CD14-positive monocyte (primary cell): ENCODE measurements at regions not wholly inside any gene's neighbourhood (a gene's known extent, or its start where the extent isn't known, plus 50 kb on each side); places are given as distances from the start of the nearest gene placed in this dataset.
A peak's percentile ranks its signal among the peaks of the same experiment; 100 is the strongest.

Source experiments
- DNase-seq, 3 donors: peaks; one replicate each; pipeline ENCODE4 v3.0.0-alpha.2; 2011 to 2022
- H2AFZ ChIP-seq: 2 replicates; pipeline ENCODE4 v1.6.0; 2012; ENCODE audit warnings: mild to moderate bottlenecking, low read depth, low read length, inconsistent platforms; ENCODE audit not compliant: insufficient read depth, poor library complexity, severe bottlenecking
- H3K27ac ChIP-seq, 2 donors: 1 replicate in 1 of 2; 2 replicates in 1 of 2; pipeline ENCODE4 v1.5.1; 2012 to 2013; ENCODE audit warnings: low read length in 2 of 2, control low read depth in 1 of 2, inconsistent platforms in 1 of 2, low read depth in 1 of 2, mild to moderate bottlenecking in 1 of 2
- H3K27me3 ChIP-seq, 2 donors: one replicate each; pipeline versions ENCODE4 v1.6.0 to v1.6.1; 2011 to 2013; ENCODE audit warnings: low read length in 2 of 2; ENCODE audit not compliant: control insufficient read depth in 2 of 2, insufficient read depth in 2 of 2
- H3K36me3 ChIP-seq, 2 donors: replicated peaks in 1 of 2; 1 replicate in 1 of 2; 2 replicates in 1 of 2; pipeline versions ENCODE4 v1.5.1 to v1.6.1; 2012 to 2013; ENCODE audit warnings: low read length in 2 of 2, control low read depth in 1 of 2, inconsistent platforms in 1 of 2, mild to moderate bottlenecking in 1 of 2; ENCODE audit not compliant: insufficient read depth in 2 of 2, control insufficient read depth in 1 of 2
- H3K4me1 ChIP-seq, 2 donors: 1 replicate in 1 of 2; 2 replicates in 1 of 2; pipeline versions ENCODE4 v1.5.1 to v1.6.1; 2012 to 2013; ENCODE audit warnings: low read length in 2 of 2, control low read depth in 1 of 2, inconsistent platforms in 1 of 2, mild to moderate bottlenecking in 1 of 2, moderate library complexity in 1 of 2; ENCODE audit not compliant: insufficient read depth in 2 of 2, control insufficient read depth in 1 of 2
- H3K4me2 ChIP-seq: replicated peaks from 2 replicates; pipeline ENCODE3; 2012; ENCODE audit warnings: low read length, moderate library complexity, mild to moderate bottlenecking; ENCODE audit not compliant: poor library complexity, severe bottlenecking; ENCODE audit errors: extremely low read depth
- H3K4me3 ChIP-seq, 3 experiments: fragments of 200-600 bp in 1 of 3; sonication (generic) in 1 of 3; replicated peaks in 1 of 3; 1 replicate in 2 of 3; 2 replicates in 1 of 3; pipeline ENCODE4 v1.5.1; 2011 to 2013; ENCODE audit warnings: low read length in 3 of 3, mild to moderate bottlenecking in 3 of 3, control low read depth in 2 of 3, low read depth in 2 of 3, inconsistent platforms in 1 of 3, moderate library complexity in 1 of 3
- H3K79me2 ChIP-seq: 2 replicates; pipeline ENCODE4 v1.6.0; 2012; ENCODE audit warnings: mild to moderate bottlenecking, control low read depth, inconsistent platforms, low read length, moderate library complexity; ENCODE audit not compliant: insufficient read depth
- H3K9ac ChIP-seq: 2 replicates; pipeline ENCODE4 v1.6.0; 2017; ENCODE audit warnings: low read length, mild to moderate bottlenecking; ENCODE audit not compliant: insufficient read depth, poor library complexity, severe bottlenecking
- H3K9me3 ChIP-seq, 2 donors: replicated peaks in 1 of 2; 1 replicate in 1 of 2; 2 replicates in 1 of 2; pipeline versions ENCODE4 v1.5.1 to v1.6.1; 2012 to 2013; ENCODE audit warnings: low read length in 2 of 2, control low read depth in 1 of 2; ENCODE audit not compliant: control insufficient read depth in 1 of 2, insufficient read depth in 1 of 2
- H4K20me1 ChIP-seq: 2 replicates; pipeline ENCODE4 v1.6.0; 2012; ENCODE audit warnings: mild to moderate bottlenecking, low read length, control low read depth, moderate library complexity; ENCODE audit not compliant: insufficient read depth
- H3K27ac Mint-ChIP-seq, 7 donors: one replicate each; pipeline ENCODE4 v1.8.0; 2020; ENCODE audit warnings: mild to moderate bottlenecking in 7 of 7, mixed read lengths in 7 of 7, moderate library complexity in 6 of 7, inconsistent platforms in 2 of 7
- H3K27me3 Mint-ChIP-seq, 3 donors: one replicate each; pipeline ENCODE4 v1.8.0; 2021 to 2022; ENCODE audit warnings: low read depth in 3 of 3, mild to moderate bottlenecking in 3 of 3, mixed read lengths in 3 of 3, moderate library complexity in 3 of 3, inconsistent platforms in 1 of 3
- H3K36me3 Mint-ChIP-seq, 2 donors: one replicate each; pipeline ENCODE4 v1.8.0; 2020; ENCODE audit warnings: mixed read lengths in 2 of 2, inconsistent platforms in 1 of 2, mild to moderate bottlenecking in 1 of 2
- H3K4me1 Mint-ChIP-seq: one replicate; pipeline ENCODE4 v1.8.0; 2020; ENCODE audit warnings: mild to moderate bottlenecking, mixed read lengths
- H3K4me3 Mint-ChIP-seq, 2 donors: one replicate each; pipeline ENCODE4 v1.8.0; 2020; ENCODE audit warnings: mild to moderate bottlenecking in 2 of 2, mixed read lengths in 2 of 2, moderate library complexity in 1 of 2
- H3K9me3 Mint-ChIP-seq, 7 donors: one replicate each; pipeline ENCODE4 v1.8.0; 2020 to 2022; ENCODE audit warnings: mixed read lengths in 7 of 7, mild to moderate bottlenecking in 6 of 7, moderate library complexity in 6 of 7, inconsistent platforms in 2 of 7
- WGBS: methylation state at CpG from one replicate; pipeline ENCODE4 v1.1.5; 2013; ENCODE audit warnings: missing lambda C conversion rate; ENCODE audit not compliant: insufficient coverage; 5-methylcytosine and 5-hydroxymethylcytosine counted together
- intact Hi-C, 2 donors: fragments of 100-400 bp; cut with micrococcal nuclease; formaldehyde crosslinking; loops; one replicate each; pipeline versions ENCODE4 v1.15.0 to v1.15.1; 2023
- TF ChIP-seq, protein P1 (sequence below): fragments of 200-600 bp; IDR thresholded peaks from one replicate; pipeline ENCODE4 v1.8.0; 2022; ENCODE audit warnings: antibody characterized with exemption, mild to moderate bottlenecking

DNA sequence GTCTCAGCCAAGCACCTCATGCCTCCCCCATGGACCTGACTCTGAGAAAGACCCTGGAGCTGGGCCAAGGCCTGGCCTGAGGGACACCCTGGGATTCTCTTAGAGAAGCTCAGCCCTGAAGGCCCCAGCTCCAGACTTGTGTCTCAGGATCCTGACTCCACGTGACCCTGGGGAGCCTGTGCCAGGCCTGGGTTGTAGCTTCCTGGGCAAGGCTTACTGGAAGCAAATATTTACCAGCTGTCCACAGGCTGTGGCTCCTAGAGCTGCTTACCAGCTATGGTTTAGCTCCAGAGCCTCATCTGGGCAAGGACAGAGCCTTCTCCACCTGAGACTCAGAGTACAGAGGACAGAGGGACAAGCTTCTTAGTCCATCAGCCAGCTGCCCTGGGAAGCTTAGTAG, 61.0 kb upstream of the CEACAM8 start:
- Mint-ChIP-seq H3K4me1 (no peaks in the 10 kb centered on the region), H3K27ac (no peak overlapping the region), H3K27me3 (peaks cover 0 to 4% (median 2%) of the 10 kb centered on the region in 3 donors), H3K4me3 (no peak overlapping the region), H3K9me3 (peaks cover 0 to 5% (median 0%) of the 10 kb centered on the region in 7 donors), H3K36me3 (no peaks in the 10 kb centered on the region)
- no peaks in the 10 kb centered on the region for H3K36me3 ChIP-seq
- H2AFZ ChIP-seq: no peak overlapping the region
- H3K79me2 ChIP-seq: no peaks in the 10 kb centered on the region
- no peaks in the 10 kb centered on the region for H4K20me1 ChIP-seq
- no peak overlapping the region for H3K4me3 ChIP-seq
- no peak overlapping the region for H3K4me2 ChIP-seq
- no peak overlapping the region for H3K27ac ChIP-seq
- intact Hi-C loops: no loop called here
- TF ChIP-seq, protein P1, sequence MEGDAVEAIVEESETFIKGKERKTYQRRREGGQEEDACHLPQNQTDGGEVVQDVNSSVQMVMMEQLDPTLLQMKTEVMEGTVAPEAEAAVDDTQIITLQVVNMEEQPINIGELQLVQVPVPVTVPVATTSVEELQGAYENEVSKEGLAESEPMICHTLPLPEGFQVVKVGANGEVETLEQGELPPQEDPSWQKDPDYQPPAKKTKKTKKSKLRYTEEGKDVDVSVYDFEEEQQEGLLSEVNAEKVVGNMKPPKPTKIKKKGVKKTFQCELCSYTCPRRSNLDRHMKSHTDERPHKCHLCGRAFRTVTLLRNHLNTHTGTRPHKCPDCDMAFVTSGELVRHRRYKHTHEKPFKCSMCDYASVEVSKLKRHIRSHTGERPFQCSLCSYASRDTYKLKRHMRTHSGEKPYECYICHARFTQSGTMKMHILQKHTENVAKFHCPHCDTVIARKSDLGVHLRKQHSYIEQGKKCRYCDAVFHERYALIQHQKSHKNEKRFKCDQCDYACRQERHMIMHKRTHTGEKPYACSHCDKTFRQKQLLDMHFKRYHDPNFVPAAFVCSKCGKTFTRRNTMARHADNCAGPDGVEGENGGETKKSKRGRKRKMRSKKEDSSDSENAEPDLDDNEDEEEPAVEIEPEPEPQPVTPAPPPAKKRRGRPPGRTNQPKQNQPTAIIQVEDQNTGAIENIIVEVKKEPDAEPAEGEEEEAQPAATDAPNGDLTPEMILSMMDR: no peak
- no peak for DNase-seq
- no peaks in the 10 kb centered on the region for H3K27me3 ChIP-seq
- H3K4me1 ChIP-seq: no peaks in the 10 kb centered on the region
- H3K9me3 ChIP-seq: no peaks in the 10 kb centered on the region
- H3K9ac ChIP-seq: no peak overlapping the region
- 86% methylated on average over 1 of the region's 1 CpG for WGBS

DNA sequence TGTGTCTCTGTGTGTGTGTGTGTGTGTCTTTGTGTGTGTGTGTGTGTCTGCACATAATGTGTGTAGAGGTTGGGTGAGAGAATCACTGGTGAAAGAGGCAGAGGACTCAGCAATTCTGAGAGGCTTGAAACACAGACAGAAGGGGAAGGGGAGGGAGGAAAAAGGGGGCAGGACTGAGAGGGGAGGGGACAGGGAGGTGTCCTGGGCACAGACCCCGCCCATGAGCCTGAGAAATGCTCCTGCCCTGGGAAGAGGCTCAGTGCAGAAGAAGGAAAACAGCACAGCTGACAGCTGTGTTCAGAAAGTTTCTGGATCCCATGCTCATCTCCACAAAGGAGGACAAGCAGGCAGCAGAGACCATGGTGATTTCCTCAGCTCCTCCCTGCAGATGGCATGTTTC, 59.1 kb upstream of the CEACAM8 start:
- Histone ChIP-seq H4K20me1 (no peaks in the 10 kb centered on the region), H3K9me3 (no peaks in the 10 kb centered on the region), H3K27ac (no peak overlapping the region), H3K4me2 (no peak overlapping the region), H3K4me1 (no peaks in the 10 kb centered on the region), H3K27me3 (no peaks in the 10 kb centered on the region), H3K4me3 (no peak overlapping the region), H3K9ac (no peak overlapping the region), H3K36me3 (no peaks in the 10 kb centered on the region), H2AFZ (no peak overlapping the region), H3K79me2 (no peaks in the 10 kb centered on the region)
- intact Hi-C loops: no loop called here
- H3K4me1 Mint-ChIP-seq: no peaks in the 10 kb centered on the region
- 100% methylated on average over 1 of the region's 1 CpG for WGBS
- H3K27ac Mint-ChIP-seq: peak overlapping the region in 1 of 7 donors; percentile 30
- TF ChIP-seq, protein P1: no peak
- H3K4me3 Mint-ChIP-seq: no peak overlapping the region
- H3K9me3 Mint-ChIP-seq: peaks cover 0 to 3% (median 0%) of the 10 kb centered on the region in 7 donors
- H3K27me3 Mint-ChIP-seq: peaks cover 0 to 4% (median 1%) of the 10 kb centered on the region in 3 donors
- no peaks in the 10 kb centered on the region for H3K36me3 Mint-ChIP-seq
- DNase-seq: no peak
